GM19043 (cell line): ENCODE measurements at regions not wholly inside any gene's neighbourhood (a gene's known extent, or its start where the extent isn't known, plus 50 kb on each side); places are given as distances from the start of the nearest gene placed in this dataset.

Experiments used
- ATAC-seq: cut with Tn5 transposase; IDR thresholded peaks from one replicate; pipeline ENCODE4 v1.9.1; 2021; ENCODE audit warnings: low read depth; ENCODE audit not compliant: unreplicated experiment

DNA sequence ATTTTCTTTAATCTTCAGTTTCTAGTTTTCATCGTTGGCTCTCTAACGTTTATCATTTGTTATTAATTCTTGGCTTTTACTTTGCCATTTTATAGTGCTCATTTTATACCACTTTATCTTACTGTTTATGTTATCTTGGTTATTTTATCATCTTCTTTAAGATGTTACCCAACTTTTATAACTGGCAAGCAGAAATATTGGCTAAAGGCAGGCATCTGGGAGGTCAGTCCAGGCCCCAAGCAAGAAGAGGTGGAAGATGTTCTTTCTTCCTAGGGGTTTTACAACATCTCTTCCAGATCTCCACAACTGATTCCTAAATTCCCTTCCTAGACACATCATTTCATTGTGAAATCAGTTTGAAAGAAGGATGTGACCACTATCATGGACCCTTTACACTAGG, 208.1 kb downstream of the AHR start:
- ATAC-seq = no peak

DNA sequence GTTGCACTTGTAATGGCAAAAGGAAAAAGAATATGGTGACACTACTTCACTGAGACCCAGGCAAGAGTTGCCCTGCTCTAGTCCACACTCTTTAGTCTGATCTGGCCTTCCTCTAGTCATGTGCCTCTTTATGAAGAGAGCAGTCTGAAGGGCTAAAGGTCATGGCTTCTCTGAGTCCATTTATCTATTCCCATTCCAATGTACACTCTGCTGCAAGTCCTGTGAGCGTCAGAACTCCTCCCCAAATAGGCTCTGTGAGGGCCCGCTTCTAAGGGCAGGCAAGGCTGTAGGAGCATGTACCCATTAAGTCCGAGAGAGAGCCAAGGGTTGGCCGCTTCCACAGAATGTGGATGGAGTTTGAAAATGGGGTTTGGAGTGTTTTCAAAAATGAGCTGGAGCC, 209.3 kb downstream of the AHR start:
- ATAC-seq = no peak

DNA sequence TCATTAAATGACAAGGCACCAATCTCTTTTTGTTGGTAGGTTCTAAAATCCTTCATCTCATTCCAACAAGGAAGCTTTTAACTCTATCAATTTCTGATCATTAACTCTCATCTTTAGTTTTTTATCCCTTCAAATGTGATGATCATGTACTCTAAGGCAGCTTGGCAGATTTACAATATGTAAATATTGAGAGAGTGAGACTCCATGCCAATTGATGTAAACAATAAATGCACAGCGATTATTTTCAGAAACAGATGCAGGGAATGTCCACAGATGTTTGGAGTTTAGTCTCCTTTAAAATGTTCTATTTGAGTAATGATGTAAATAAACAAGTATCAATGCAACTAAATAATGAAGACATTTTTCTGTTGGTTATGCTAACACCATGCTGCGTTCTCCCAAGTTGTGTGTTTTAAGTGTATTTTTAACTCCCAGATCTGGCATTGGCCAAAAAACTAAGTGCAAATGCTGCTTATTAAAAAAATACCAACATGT, 213.8 kb downstream of the AHR start:
- no peak for ATAC-seq

DNA sequence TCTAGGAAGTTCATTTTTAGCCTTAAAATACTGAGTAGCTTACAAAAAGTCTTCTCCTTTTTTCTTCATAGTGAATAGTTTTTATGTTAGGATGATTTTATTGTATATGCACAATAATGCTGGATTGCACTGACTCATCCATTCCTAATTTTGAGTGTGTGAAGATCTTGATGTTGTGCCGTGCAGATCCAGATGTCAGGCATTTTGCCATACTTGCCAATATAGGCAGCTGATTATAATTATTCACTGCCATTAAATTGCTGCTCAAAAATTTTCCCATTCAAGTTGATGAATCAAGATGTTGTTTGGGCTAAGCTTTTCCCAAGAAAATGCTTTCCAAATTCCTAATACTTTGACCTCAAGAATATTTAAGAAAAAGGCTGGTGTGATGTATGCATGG, 218.3 kb downstream of the AHR start:
- no peak for ATAC-seq

DNA sequence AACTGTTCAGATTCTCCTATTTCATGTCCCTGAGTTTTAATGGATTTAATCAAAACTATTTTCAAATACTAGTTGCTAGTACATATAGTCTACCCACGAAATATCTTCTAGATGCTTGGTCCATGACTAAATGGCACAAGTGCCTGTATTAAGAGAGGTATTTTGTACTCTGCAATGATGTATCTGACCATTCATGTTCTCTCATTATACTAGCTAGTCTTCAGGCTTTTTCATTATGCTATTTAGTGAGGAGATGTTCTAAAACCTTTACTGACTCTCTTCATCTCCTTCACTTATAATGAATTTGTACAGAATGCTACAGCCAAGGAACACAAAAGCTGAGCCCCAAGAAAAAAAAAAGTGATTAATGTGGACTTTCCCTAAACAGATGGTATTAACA, 222.5 kb downstream of the AHR start:
- no peak for ATAC-seq

DNA sequence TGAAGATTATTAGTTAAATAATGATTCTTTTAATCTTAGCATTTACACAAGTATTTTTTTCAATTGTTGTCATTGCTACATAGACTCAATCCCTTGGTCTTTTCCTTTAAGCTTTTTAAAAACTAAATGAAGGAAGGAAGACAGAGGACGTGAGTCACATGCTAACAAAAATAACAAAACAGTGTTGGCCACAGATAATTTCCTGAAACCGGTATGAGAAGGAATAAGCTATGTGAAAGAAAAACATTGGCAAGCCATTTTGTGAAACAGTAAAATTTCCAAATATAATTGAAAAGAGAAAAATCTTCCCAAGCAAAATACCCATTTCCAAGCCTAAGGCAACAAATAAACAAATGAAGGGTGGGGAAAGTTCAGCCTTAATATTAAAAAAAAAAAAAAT, 223.0 kb downstream of the AHR start:
- ATAC-seq = no peak

DNA sequence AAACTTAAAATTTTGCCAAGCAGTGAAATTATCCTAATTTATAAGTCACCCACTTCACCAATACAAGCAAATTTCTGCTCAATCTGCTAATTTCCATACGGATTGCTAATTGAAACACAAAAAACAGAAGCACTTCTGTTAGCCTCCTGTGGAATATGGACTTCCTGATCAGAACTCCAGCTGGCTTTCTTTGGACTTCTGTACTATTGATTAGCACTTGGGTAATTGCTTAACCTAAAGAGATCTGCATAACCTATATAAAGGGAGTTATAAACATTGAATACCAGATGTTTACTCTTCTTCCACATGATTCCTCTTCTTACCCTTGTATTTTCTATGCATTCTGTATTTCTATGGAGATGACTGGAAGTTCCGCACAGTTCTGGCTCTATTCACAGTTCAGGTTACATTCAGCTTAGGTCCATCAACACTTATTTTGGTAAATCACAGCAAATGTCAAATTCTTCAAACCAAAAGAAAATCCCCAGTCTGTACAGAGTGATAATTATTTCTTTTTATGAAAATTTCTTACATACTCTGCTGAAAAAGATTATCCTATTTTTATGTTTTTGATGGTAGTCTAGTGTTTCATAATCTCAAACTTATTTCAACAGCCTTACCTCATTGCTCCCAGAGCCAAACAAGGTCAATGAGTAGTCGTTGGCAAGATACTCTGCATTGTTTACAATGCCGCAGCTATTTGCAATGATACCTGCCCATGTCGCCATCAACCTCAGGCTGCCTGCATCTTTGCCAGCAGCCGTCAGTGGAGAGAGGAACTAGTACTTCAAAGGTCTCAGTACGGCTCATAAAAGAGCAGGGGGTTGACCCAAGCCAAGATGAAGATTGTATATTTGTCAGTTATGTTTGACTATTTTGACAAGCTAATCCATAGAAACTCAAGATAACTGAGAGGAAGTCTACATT, 225.6 kb downstream of the AHR start:
- ATAC-seq = no peak

DNA sequence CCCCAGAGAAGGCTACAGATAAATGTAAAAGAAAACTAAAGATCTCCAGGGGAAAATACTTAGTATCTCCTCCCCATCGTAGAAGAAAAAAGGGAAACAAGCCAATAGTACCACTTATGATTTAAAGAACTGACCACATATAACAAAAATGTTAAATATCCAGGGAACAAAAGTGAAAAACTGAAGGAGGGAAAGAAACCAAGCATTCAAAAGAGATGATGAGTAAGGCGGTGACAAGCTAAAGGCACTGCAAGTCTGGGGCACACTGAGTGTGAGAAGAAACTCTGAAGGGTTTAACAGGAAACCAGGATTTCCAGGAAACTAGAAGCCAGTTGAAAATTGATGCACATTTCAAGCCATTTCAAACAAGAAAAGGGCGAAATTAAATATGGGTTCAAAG, 226.3 kb downstream of the AHR start:
- ATAC-seq = no peak

DNA sequence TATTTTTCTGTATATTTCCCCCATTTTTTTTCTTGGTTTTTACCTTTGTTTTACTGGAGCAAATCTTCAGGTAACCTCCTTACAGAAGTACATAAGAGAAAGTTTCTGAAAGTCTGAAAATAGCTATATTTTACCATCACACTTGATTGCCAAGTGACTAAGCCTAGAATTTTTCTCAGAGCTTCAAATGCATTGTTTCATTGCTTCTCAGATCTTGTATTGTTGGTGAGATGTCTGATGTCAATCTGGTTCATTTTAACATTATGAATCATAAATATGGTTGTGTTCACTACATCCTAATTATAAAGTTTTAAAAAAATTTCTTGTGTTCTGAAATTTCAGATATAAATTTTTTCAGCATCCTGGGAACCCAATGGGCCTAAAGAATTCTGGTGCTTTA, 228.2 kb downstream of the AHR start:
- no peak for ATAC-seq

DNA sequence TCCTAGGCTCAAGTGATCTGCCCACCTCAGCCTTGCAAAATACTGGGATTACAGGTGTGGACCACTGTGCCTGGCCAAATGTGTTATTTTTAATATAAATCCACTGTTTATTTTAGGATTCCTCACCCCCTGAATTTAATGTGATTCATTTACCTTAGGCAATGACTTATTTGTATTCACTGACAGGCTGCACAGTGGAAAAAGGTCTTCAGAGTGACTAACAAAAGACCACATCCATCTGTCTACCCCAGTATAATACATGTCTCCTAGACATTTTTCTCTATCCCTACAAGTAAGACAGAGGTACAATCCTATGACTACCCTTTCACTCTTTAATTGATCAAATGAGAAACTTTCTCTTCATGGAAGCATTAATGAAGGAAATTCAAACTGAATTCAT, 230.2 kb downstream of the AHR start:
- ATAC-seq = no peak

DNA sequence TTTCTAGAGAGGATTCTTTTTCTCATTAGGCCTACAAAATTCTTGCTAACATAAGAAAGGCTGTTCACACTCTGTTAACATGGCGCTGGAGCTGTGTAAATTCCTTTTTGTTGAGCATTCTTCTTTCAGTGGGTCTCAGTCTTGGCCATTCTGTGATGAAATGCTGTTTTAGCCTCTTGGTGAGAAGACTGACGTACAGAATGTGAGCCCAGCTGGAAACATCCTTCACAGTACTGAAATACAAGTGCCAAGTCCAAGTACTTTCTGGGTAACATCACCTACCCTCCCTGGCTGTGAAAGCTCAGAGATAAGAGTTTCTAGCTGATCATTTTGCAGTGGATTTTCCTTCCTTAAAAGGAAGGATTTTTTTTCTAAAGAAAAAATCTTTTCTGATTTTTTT, 231.8 kb downstream of the AHR start:
- no peak for ATAC-seq

DNA sequence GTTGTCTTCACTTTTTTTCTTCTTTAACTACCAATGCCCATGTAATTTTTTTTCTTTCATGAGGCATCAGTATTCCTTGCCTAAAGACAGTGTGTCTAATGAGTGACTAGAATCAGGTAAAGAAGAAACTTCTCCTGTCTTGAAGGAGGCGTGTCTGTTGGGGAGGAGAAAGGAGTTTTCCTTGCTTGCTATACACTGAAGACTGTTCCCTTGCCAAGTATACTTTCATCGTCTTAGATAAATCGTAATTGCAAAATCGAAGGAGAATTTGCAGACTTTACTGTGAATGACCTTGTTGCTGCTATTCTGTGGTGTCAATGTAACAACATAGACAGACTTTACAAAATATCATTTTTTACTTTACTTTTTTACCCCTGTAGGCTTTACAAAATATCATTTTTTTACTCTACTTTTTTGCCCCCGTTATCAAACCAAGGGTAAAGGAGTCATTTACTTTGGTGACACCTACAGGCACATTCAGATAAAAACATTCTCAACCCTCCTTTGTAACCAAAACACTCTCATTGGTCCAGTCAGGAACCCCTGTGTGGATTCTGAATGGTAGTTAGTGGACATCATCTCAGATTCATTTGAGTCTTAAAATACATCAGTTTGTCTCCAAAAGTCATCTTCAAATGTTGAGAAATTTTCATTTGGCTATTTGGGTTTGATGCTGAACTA, 232.4 kb downstream of the AHR start:
- ATAC-seq = no peak

DNA sequence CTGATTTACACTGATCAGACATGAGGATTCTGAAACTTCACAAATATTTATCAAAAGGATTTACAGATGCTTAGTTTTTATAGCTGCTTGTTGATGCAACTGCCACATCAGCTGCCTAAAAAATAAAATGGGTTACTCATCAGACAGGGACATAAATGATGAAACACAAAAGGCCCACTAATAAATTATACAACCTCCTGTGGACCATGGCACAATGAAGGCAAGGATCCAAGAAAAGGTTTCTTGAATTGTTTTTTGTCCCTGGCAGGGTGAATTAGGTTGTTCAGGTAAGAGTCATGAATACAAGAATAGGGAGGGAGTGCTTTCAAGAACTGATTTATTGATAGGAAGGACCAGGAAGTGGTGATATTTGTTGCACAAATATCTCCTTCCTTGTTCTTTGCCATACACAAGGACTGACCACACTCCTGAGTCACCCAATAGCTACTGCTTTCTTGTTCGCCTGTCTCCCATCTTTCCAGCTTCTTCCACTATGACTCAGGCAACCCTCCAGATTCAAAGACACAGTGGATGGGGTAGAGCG, 234.5 kb downstream of the AHR start:
- ATAC-seq = no peak

DNA sequence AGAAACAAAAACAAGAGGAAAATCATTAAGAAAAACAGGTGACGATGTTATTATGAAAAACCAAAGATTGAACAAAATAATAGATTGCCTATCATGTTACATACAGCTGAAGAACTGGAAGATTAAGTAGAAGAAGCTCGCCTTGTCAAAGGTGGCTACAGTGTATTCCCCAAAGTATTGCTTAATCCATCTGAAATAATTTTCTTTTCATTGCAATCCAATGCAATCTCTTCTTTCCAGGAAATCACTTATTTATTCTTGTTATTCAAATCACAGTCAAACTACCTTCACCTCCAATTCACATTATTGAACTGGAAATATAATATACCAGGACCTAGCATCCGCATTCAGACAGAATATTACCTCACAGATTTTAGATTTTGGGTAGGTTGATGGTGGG, 235.9 kb downstream of the AHR start:
- no peak for ATAC-seq

DNA sequence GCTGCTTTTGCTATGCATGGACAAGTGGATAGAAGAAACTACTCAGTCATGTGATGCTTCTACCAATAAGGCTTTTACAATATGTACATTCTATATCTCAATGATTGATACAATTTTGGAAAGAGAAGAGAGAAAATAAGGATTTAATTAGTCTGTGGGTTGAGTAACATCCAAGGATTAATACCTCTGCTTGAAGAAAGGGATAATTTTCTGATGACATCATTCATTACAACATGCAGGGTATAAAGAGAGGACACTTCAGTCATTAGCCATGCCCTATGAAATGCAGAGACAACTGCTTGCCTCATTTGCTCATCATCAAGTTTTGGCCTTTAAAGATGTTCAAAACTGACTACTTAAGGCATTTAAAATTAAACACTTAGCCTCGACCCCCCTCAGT, 237.3 kb downstream of the AHR start:
- ATAC-seq = no peak

DNA sequence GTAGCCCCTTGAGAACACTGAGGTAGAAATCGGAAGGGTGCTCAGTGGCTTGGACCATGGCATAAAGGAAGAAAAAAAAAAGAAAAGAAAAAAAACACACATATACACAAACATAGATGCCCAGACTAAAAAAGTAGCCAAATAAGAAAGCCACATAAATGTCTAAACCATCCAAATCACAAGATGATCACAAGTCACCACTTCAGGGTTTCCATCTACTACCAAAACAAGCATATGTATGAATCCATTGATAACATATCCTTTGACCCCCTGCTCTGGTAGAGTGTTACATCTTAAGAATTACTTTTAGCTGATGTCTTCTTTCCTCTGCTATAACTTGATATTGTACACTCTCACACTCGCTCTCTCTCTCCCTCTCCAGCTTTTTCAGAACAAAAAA, 245.9 kb downstream of the AHR start:
- no peak for ATAC-seq

DNA sequence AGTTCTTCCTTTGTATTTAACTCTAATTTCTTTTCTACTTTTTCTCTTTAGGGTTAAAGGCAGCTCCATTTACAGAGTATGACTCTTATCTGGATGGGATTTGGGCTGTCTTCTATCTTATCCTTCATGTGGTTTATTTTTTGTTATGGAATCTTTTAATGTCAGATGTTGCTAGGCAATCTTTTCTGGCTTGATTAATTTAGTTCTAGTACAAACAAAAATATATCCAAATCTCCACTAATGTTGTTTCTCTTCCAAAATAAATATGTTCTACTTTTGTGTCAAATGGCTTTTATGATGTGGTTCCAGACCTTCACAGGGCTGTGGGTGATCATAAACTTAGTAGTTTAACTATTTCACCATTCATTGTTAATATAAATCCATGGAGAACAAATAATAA, 246.9 kb downstream of the AHR start:
- ATAC-seq = no peak

DNA sequence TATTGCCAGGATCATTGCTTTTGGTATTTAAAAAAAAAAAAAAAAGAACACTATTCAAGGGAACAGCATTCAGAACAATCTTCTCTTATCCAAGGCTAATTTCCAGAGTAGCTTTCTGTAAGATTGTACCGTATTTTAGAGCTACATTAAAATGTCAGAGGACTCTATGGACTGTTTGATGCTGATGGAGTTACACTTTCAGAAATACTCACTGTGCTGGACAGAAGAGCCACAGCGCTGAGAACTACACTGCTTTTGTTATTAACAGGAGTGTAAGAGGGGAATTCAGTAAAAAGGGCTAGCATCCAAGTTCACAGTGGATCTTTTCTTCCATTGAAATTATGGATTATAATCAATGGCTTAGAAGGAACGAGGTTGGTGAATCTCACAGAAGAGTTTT, 247.7 kb downstream of the AHR start:
- ATAC-seq = no peak

DNA sequence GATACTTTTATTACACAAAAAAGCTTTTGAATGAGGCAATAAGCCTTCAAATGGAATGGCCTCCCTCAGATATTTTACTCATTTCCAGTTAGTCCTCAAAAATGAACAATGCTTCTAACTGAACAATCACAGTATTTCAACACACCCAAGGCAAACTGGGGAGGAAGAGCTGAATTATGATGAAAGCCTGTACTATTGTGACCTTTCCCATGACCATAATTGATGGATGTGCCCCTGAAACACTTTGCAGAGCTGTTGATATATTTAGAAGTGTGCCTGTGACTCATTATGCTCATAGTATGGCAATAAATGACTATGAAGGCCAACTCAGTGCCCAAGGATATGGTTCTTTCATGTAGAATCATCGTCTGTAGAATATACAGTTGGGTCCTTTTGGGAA, 248.1 kb downstream of the AHR start:
- ATAC-seq = no peak

DNA sequence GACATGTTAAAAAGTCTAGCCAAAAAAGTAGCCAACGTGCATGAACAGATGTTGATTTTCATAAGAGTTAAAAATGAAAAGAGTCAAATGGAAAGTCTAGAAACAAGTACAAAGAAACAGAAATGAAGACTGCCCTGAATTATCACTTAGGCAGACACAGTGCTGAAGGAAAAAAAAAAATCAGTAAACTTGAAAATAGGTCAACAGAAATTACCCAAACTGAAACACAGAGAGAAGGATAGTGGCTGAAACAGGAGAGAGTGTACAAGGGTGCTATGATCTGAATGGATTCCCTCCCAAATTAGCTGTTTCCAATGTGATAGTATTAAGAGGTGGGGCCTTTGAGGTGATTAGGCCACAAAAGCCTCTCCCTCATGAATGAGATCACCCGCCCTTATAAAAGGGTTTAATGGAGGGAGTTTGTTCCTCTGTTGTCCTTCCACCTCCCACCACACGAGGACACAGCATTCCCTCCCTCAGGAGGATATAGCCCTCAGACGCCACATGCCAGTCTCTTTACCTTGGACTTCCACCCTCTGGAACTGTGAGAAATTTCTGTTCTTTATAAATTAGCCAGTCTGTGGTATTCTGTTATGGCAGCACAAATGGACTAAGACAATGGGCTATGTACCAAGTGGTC, 249.7 kb downstream of the AHR start:
- no peak for ATAC-seq

DNA sequence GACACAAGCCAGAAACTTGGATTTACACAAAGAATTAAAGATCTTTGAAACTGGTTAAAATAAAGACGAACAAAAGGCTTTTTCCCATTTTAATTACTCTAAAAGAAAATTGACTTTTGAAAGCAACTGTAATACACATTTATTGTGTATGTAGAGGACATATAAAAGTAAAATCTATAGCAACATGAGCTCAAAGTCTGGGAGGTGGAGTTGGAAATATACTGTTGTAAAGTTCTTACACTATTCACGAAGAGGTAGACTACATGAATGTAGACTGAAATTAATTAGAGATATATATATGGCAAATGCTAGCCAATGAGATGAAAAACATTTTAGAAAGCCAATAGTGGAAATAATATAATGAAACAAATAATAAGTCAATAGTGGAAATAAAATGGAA, 251.0 kb downstream of the AHR start:
- no peak for ATAC-seq
